HS-5 (cell line): ENCODE measurements at regions not wholly inside any gene's neighbourhood (a gene's known extent, or its start where the extent isn't known, plus 50 kb on each side); places are given as distances from the start of the nearest gene placed in this dataset.

Experiments used
- DNase-seq: peaks from one replicate; pipeline ENCODE4 v3.0.0-alpha.2; 2012; ENCODE audit warnings: low read depth

DNA sequence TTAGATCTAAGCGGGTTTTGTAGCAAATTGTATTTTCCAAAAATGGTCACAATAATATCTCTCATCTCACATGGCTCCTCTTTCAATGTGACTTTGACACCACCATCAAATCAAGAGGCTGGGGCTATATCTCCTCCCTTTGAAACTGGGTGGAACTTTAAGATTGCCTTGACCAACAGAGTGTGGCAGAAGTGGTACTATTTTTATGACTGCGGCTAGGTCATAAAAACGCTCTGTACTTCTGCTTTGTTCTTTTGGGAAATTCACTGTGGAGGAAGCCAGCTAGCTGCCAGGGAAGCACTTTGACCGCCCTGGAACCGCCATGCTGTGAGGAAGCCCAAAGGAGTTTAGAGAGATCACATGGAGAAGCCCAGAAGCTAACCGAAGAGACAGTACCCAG lies 50.7 kb upstream of the ACOT11 start:
- DNase-seq, result no peak

DNA sequence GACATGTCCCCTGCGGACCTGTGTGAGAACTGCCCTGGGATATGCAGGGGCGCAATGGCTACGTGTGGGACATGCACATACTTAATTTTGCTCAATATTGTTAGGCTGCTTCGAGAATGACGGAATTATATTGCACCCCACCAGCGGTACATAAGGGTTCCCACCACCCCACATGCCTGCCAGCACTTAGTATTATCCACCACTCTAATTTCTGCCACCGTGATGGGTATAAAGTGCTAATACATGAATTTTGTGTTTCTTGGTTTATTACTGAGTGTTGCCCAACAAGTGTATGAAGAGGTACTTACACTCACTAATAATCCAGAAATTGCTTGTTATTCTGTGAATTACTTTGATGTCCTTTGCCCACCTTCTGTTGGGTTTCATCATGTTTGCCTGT lies 52.1 kb upstream of the ACOT11 start:
- DNase-seq, result no peak

DNA sequence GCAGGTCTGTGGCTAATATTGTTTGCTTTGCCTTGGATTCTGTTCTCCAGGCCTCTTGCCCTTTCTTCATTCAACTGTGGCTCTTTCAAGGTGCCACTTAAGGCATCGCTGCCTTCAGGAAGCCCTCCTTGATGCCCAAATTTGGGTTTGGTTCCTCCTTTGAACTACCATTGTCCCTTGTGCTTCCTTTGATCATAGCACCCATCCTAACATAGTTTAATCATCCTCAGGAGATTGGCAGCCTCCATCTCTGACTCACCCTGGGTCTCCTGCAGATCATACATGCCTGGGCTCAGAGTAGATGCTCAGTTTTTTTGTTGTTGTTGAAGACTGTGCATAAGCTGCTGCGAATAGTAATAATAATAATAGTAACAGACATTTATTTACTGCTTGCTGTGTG lies 54.4 kb upstream of the ACOT11 start:
- no peak for DNase-seq

DNA sequence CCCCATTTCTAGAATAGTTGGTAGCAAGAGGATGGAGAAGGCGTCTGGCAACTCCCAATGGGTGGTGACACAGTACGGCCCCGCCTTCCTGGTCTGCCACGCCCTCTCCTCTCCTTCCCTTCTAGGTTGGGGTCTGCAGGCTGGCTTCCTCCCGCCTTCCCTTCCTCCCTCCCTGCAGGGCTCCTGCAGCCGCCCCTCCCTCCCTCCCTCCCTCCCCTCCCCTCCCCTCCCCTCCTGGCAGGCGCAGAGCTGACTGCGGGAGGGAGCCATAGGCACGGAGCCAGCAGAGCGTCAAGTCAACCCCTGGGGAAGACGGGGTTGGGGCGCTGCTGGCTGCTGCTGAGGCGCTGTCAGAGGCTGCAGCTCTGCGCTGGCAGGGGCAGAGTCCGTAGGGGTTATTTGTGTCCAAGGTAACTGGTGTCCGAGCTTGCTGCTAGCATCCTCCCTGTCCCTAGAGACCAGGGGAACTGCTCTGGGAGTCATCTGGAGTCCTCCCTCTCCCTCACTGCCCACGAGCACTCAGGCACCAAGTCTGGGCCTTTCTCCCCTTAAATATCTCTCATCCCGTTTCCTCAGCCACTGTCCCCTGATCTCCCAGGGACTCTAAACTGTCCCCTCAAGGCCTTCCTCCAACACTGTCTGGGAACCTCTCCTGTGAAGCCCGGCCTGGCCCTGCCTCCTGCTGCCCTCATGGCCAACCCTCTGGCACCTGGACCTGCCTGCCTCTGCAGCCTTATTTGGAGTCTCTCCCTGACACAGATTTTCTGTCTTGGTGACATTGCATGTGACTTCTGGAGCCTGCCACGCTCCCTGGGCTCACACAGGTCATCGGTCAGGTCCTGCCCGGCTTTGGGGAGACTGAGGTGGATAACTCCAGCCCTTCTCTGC lies 57.4 kb upstream of the ACOT11 start:
- DNase-seq, result no peak

DNA sequence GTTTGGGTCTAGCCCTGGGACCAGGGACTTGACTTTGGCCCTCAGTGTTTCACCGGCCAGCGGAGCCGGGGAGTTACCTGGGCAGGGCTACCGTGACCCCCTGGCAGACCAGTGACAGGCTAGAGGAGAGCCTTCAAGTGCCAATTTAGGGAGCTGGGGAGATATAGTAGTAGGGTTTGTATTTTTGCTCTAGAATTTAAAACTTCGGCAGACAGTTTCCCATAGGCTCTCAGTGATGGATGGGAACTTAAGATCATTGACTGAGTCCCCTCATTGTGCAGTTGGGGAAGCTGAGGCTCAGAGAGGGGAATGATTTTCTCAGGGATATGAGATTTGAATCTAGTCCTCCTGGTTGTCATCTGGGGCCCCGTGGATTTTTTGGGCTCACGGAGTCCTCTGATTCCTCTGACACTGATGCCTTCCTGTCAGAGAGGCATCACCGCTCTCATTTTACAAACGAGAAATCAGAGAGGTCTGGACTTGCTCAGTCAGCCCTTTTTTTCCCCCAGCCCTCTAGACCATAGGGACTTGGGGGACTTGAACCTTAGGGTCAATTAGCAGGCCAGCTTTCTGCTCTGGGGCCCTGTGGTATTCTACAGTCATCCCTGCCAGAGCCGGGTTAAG lies 58.3 kb upstream of the ACOT11 start:
- DNase-seq, result no peak

DNA sequence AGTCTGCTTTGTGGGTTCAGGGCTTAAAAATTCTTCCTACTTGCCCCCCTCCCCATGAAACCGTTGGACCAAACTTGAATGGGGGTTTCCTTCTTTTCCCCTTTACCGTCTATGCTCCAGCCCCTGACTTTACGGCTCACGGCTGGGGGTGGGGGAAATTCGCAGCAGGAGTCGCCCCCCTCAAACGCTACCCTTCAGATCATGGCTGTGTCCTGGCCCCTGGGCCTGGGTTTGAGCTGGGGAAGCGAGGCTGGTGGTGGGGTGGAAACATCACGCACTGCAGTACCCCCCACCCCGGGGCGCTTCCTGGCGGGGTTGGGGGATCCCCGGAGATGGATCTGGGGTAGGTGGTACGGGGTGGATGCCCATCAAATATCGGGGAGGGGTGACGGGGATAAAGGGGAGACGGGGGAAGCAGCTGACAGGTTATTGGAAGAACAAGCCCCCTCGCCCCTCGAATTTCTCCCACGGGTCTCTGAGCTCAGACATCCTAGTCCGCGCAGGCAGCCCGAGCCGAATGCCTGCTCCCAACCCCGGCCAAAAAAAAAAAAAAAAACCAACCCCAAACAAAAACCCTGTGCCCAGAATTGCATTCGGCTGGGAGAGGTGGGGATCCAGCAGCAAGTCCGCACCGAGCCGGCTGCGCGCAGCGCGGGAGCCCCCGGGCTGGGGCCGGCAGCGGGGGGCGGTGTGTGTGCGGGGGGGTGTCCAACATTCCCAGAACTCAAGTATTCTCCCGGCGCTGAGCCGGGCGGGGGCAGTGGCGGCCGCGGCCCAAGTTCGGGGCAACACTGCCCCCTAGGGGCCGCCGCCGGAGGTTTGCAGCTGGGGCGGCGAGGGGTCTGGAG lies 59.0 kb upstream of the ACOT11 start:
- DNase-seq, result peak; percentile 33

DNA sequence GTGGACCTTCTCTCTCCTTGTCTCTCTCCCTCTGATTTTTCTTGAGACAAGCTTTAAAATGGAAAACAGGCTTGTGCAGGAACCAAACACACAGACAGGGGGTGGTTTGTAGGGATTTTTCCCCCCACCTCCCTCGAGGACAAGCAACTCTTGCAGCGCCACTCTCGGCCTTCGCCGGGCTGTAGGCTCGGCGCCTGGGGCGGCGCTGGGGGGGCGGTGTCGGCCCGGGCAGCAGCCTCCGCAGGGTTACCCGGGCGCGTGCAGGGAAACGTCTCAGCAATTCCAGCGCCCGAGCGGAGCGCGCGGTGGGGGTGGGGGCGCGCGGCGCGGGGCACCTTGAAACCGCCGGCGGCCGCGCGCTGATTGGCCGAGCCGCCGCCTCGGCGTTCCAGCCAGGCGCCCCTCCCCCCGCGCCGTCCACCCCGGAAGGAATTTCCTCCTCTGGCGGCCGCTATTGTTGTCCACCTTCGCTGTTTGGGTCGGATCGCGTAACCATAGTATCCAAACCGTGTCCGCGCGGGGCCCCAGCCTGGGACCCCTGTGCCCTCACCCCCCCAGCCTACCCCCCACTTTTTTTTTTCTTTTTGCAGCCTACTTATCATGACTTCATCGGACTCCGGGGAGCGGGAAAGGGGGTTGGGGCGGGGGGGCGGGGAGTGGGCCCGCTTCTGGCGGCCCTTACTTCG lies 59.8 kb upstream of the ACOT11 start:
- peak; percentile 59 for DNase-seq

DNA sequence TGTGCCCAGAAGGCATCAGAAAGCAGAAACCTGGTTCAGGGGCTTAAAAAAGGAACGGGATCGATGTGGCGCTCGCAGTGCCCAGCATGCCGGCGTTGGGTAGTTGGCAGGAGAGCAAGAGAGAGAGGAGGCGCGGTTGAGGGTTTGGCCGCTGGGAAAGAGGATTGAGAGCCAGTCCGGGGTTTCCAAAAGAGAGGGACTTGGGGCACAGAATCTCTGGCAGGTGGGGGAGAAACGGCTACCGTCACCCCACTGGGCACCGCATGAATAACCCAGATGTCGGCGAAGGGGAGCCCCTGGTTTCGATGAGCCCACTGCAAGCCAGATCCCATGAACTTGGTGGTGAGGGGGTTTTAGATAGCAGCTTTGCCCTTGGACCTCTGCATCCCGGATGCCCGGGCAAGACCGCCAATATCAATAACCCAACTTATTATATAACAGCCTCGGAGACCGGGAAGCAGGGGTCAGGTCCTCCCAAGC lies 60.4 kb upstream of the ACOT11 start:
- DNase-seq, result no peak

DNA sequence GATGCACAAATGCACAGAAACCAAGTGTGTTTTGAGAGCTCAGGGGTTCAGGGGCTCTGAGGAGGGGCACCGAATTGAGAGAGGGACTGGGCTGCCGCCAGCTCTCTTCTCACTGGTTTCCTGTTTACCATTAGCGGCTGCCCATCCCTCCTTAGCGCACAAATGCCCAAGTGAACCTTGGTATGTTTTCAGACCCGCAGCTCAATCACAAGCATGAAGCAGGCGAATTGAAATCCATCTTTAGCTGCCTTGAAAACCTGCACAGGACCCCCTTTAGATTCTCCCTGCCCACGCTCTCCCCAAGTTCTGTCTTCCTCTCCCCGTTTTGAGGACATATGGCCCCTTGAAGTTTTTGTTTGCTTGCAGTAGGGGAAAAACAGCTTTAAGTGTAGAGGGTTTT lies 61.1 kb upstream of the ACOT11 start:
- DNase-seq, result no peak

DNA sequence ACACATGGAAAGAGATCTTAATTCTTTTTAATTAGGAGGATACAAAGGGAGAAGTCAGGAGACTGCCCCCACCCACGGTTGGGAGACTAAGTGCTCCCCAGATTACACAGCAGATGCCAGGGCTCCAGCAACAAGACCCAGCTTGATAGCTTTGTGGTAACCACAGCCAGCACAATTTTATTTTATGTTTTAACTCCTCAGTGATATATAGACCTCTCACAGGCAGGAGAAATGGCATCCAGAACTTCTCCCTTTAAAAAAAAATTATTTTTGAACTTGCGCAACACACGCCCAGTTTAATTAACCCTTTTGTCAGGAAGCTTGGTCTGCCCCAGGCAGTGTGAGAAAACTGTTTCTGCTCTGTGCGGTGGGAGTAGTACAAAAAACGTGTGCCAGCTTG lies 62.6 kb upstream of the ACOT11 start:
- DNase-seq, result no peak

DNA sequence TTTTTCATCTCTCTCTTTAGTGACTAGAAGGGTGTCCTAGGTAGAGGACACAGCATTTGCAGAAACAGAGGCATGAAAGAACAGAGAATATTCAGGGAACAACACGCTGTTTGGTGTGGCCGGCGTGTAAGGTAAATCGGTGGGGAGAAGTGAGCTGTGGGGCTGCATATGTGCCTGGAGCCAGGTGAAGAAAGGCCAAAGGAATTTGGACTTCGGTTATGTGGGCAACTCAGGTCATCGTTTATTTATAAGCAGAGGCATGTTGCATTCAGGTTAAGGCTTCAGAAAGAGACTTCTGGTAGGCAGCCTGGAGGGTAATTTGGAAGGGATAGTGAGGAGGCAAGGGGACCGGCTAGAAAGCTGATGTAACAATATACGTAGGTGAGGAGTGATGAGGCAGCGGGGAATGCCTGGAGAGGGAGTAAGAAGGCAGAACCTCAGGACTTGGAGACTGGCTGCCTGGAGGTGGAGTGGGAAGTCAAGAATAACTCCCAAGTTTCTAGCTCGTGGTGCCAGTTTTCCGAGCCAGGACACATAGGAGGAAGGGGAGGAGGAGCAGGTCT lies 64.1 kb upstream of the ACOT11 start:
- no peak for DNase-seq

DNA sequence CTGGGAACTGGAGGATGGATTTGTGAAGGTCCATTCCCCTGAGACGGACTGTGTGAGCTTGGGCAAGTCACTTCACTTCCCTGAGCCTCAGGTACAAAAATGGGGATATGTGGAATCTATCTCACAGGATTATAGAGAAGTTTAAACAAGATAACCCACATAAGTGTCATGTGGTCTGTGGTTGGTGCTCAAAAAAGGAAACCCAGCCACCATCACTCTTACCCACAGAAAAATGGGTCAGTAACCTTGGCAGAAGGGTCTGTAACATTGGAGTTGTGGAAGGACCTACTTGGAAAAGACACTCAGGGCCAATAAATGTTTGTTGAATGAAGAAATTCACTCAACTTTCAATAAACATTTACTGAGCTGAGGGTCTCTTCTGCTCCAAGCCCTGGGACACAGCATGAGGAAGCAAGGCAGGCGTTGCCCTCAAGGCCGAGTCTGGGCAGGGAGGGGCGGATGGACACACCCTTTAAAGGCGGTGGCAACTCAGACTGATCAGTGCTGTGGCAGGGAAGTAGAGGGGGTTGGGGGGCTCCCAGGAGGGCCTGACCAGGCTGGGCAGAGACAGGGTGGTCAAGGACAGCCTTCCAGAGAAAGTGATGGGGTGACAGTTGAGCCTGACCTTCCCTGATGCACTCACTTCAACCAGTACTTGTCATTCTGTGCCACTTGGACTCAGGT lies 66.7 kb upstream of the ACOT11 start:
- DNase-seq, result no peak

DNA sequence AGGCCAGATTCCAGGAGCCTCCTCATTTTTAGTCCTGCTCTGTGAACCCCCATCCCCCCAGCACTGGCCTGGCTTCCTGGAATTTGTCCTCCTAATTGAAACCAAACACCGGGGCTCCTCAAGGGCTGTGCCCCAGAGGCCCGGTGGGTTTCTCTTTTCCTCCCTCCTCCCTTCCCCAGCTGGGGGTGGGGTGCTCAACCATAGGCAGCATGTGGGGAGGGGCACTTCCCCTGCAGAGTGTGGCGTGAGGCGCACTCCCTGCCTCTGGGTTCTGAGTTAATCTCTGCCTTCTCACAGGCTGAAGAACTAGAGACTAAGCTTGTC lies 67.5 kb upstream of the ACOT11 start:
- no peak for DNase-seq

DNA sequence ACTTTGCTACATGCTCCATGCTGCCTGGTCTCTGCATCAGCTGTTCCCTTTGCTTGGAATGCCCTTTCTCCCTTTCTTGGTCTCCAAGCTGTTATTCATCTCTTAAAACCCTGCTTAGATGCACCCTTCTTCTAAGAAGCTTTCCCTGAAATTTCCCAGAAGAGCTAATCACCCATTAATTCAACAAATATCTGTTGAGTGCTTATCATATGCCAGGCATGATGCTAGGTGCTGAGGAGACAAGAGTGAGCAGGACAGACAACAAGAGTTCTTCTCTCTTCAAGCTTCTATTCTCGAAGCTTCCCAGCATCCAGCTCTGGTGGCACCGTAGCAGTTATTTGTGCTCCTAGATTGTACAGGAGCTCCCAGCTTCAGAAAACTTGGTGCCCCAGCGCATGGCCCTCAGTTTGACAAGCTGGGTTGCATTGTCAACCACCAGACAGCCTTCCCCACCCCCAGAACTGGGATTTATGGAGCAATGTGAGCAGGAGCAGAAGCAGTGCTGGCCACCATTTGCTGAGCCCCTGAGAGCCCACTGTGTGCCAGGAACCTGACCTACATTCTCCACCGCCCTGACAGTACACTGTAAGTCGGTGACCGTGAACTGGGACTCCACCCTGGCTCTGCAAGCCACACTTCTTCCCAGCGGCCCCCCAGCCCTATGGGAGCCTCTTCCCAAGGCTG lies 68.0 kb upstream of the ACOT11 start:
- DNase-seq, result no peak

DNA sequence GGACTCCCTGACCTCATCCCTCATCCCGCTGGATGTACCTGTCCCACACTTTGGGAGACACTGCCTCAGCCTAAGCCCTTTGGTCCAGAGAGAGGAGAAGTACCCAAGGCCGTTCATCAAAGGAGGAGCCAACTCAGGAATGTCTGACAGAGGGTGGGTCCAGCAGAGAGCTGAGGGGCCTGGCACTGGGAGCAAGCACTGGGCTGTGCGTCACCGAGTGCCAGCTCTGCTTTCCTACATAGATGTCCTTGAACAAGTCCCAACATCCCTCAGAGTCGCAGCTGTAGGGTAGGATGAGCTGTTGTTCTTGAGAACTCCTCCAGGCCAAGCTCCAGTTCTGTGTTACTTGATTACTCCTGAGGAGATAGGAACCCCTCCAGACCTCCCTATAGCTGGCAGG lies 68.8 kb upstream of the ACOT11 start:
- DNase-seq, result no peak

DNA sequence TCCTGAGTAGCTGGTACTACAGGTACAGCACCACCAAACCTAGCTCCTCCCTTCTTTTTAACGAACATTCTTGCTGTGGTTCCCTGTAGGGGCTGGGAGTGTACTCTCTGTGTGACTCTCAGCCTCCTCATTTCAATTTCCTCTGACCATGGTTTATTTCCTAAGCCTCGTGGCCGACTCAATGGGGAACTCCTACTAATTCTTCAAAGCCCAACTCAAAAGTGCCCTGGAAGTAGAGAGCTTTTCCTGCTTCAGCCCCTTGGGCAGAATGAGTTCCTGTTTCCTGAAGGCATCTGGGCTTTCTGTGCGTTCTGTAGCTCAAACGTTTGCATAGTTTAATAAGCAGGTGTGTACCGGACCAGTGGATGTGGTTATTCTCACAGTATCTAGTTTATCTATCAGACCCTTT lies 70.9 kb upstream of the ACOT11 start:
- DNase-seq, result no peak

DNA sequence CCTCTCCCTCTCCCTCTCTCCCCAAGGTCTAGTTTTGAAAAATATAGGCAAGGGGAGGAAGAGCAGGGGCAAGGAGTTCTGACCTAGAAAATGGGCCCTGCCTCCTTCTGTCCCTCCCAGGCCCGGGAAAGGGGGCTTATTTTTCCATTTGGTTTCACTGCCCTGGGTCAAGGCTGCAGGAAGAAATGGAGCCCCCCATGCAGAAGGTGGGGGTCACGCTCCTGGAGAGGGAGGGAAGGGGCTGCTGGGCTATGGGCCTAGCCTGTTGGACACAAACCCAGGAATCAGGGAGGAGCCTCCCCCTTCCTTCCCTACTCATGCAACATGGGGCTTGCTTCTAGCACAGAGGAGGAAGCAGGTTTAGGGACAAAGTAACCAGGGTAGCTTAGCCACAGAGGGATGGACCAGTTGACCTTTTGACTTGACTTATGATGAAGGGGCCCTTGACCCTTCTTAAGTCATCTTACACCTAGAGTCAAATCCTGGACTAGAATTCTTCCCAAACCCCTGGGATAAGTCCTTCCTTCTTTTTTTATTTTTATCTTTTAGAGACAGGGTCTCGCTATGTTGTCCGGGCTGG lies 70.4 kb upstream of the SSBP3 start:
- DNase-seq, result no peak

DNA sequence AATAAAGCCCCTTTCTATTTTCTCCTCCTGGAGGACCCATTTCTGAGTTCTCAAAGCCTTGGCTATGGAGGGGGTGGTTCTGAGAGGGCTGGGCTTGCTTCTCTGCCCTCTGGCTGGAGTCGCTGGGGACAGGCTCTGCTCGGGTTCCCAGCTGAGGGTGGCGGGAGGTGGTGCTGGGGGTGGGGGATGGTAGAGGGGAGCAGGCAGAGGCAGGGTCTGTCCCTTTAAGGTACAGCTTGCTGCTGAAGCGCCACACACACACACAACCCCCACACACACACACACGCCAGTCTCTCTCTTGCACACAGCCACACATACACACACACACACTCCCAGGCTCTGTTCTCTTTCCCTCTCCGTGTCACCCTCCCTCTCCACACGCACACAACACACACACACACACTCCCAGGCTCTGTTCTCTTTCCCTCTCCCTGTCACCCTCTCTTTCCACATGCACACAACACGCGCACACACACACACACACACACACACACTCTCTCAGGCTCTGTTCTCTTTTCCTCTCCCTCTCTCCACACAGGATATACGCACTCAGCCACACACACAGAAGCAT lies 69.8 kb upstream of the SSBP3 start:
- no peak for DNase-seq

DNA sequence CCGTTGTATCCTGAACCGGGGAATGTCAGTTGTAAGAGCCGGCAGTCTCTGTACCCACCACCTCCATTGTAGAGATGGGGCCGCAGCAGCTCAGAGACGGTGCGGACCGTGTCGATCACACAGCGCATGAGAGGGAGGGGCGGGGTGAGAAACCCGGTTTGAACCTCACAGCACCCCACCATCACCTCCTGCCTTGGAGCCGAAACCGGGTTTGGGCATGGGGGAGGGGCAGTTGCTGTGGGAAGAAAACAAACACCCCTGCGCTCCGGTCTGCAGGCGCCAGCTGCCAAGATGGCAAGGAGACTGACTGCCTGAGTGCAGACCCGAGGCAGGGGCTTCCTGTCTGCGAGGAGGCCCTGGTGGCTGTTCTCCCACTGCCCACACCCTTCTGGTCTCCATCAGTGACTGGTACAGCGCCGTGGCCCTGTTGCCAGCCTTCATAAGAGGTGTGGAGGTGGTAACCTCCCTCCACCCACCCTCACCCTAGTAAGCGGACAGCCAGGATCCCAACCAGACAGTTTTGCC lies 69.2 kb upstream of the SSBP3 start:
- DNase-seq, result no peak
